GM23338 (cell line): ENCODE measurements at regions not wholly inside any gene's neighbourhood (a gene's known extent, or its start where the extent isn't known, plus 50 kb on each side); places are given as distances from the start of the nearest gene placed in this dataset.

ENCODE experiments used
- ATAC-seq: fragments of 200-7000 bp; cut with Tn5 transposase; 3 replicates; pipeline ENCODE4 v1.9.1; 2020
- DNase-seq: peaks from one replicate; pipeline ENCODE4 v3.0.0-alpha.2; 2015; ENCODE audit warnings: low spot score
- H2AFZ ChIP-seq: fragments of 200-600 bp; sonication (generic); 2 replicates; pipeline ENCODE4 v1.8.0; 2016; ENCODE audit warnings: antibody characterized with exemption, mild to moderate bottlenecking, moderate library complexity
- H3F3A ChIP-seq: fragments of 200-600 bp; sonication (generic); replicated peaks from 2 replicates; pipeline ENCODE4 v1.8.0; 2017; ENCODE audit warnings: antibody characterized with exemption, mixed run types, low read depth
- H3K27ac ChIP-seq: fragments of 200-600 bp; sonication (generic); 2 replicates; pipeline ENCODE4 v1.6.1; 2016; ENCODE audit warnings: low read depth
- H3K27me3 ChIP-seq: fragments of 200-600 bp; sonication (generic); 2 replicates; pipeline ENCODE4 v1.8.0; 2016; ENCODE audit warnings: mild to moderate bottlenecking, mixed run types, moderate library complexity; ENCODE audit not compliant: insufficient read depth
- H3K36me3 ChIP-seq: fragments of 200-600 bp; sonication (generic); 2 replicates; pipeline ENCODE4 v1.8.0; 2016; ENCODE audit warnings: mild to moderate bottlenecking; ENCODE audit not compliant: insufficient read depth
- H3K4me1 ChIP-seq: fragments of 200-600 bp; sonication (generic); 2 replicates; pipeline ENCODE4 v1.8.0; 2016; ENCODE audit warnings: mild to moderate bottlenecking, moderate library complexity; ENCODE audit not compliant: insufficient read depth
- H3K4me2 ChIP-seq: fragments of 200-600 bp; sonication (generic); 2 replicates; pipeline ENCODE4 v1.7.1; 2017; ENCODE audit warnings: mixed run types
- H3K4me3 ChIP-seq: fragments of 200-600 bp; sonication (generic); 2 replicates; pipeline ENCODE4 v1.6.1; 2016; ENCODE audit warnings: mixed run types
- H3K79me2 ChIP-seq: fragments of 200-600 bp; sonication (generic); replicated peaks from 2 replicates; pipeline ENCODE4 v1.8.0; 2017; ENCODE audit warnings: mild to moderate bottlenecking; ENCODE audit not compliant: insufficient read depth
- H3K9me2 ChIP-seq: fragments of 200-600 bp; sonication (generic); 2 replicates; pipeline ENCODE4 v1.8.0; 2017; ENCODE audit not compliant: insufficient read depth
- H4K20me1 ChIP-seq: fragments of 200-600 bp; sonication (generic); replicated peaks from 2 replicates; pipeline ENCODE4 v1.8.0; 2017; ENCODE audit warnings: mild to moderate bottlenecking; ENCODE audit not compliant: insufficient read depth
- H3K27ac Mint-ChIP-seq: 2 replicates; pipeline ENCODE4 v1.8.0; 2020; ENCODE audit warnings: inconsistent platforms, mild to moderate bottlenecking, moderate library complexity, mixed read lengths
- H3K27me3 Mint-ChIP-seq: 3 replicates; pipeline ENCODE4 v1.8.0; 2022; ENCODE audit warnings: low read depth, mild to moderate bottlenecking, moderate library complexity, mixed read lengths, inconsistent platforms; ENCODE audit not compliant: insufficient read depth, poor library complexity
- H3K36me3 Mint-ChIP-seq: 3 replicates; pipeline ENCODE4 v1.8.0; 2021; ENCODE audit warnings: low read depth, mild to moderate bottlenecking, inconsistent platforms, moderate library complexity, mixed read lengths
- H3K4me1 Mint-ChIP-seq: 3 replicates; pipeline ENCODE4 v1.8.0; 2020; ENCODE audit warnings: mild to moderate bottlenecking, inconsistent platforms, mixed read lengths
- H3K4me3 Mint-ChIP-seq: 3 replicates; pipeline ENCODE4 v1.8.0; 2021; ENCODE audit warnings: moderate library complexity, mild to moderate bottlenecking, inconsistent platforms, mixed read lengths
- H3K9me3 Mint-ChIP-seq: 3 replicates; pipeline ENCODE4 v1.8.0; 2020; ENCODE audit warnings: moderate library complexity, mild to moderate bottlenecking, inconsistent platforms, mixed read lengths
- CREB1 ChIP-seq: fragments of 250-450 bp; sonication (Bioruptor Pico); IDR thresholded peaks from 2 replicates; pipeline ENCODE4 v1.5.0; 2020; ENCODE audit warnings: low read depth, mild to moderate bottlenecking, moderate library complexity
- CTCF ChIP-seq, 2 experiments: fragments of 200-600 bp in 1 of 2; sonication (generic) in 1 of 2; conservative IDR thresholded peaks; 2 replicates each; pipeline versions ENCODE4 v1.5.1 to v1.6.1; 2016 to 2017; ENCODE audit warnings: antibody characterized with exemption in 2 of 2, low read depth in 2 of 2, mild to moderate bottlenecking in 2 of 2, moderate library complexity in 1 of 2
- ETS1 ChIP-seq: IDR thresholded peaks from 2 replicates; pipeline ENCODE4 v1.6.1; 2016; ENCODE audit warnings: antibody characterized with exemption
- EZH2 ChIP-seq: fragments of 200-600 bp; sonication (generic); IDR thresholded peaks from one replicate; pipeline ENCODE4 v1.8.0; 2017; ENCODE audit warnings: antibody characterized with exemption, mild to moderate bottlenecking, low read depth; ENCODE audit not compliant: unreplicated experiment
- EZH2phosphoT487 ChIP-seq: fragments of 200-600 bp; sonication (generic); IDR thresholded peaks from one replicate; pipeline ENCODE4 v1.8.1; 2018; ENCODE audit warnings: antibody characterized with exemption; ENCODE audit not compliant: unreplicated experiment
- JUNB ChIP-seq: IDR thresholded peaks from one replicate; pipeline ENCODE4 v1.6.1; 2016; ENCODE audit warnings: antibody characterized with exemption; ENCODE audit not compliant: unreplicated experiment
- NANOG ChIP-seq: IDR thresholded peaks from 2 replicates; pipeline ENCODE4 v1.6.1; 2016; ENCODE audit warnings: antibody characterized with exemption, borderline replicate concordance
- POLR2AphosphoS5 ChIP-seq: IDR thresholded peaks from 2 replicates; pipeline ENCODE4 v1.6.1; 2016; ENCODE audit warnings: antibody characterized with exemption, low read depth
- REST ChIP-seq: IDR thresholded peaks from one replicate; pipeline ENCODE4 v1.6.1; 2018; ENCODE audit warnings: antibody characterized with exemption; ENCODE audit not compliant: unreplicated experiment
- STAT1 ChIP-seq: IDR thresholded peaks from one replicate; pipeline ENCODE4 v1.6.1; 2016; ENCODE audit warnings: antibody characterized with exemption; ENCODE audit not compliant: unreplicated experiment
- ZNF114 ChIP-seq: fragments of 250-450 bp; sonication (Bioruptor Pico); IDR thresholded peaks from 2 replicates; pipeline ENCODE4 v1.5.0; 2020; ENCODE audit warnings: mild to moderate bottlenecking, moderate library complexity
- ZNF331 ChIP-seq: fragments of 250-450 bp; sonication (Bioruptor Pico); IDR thresholded peaks from 2 replicates; pipeline ENCODE4 v1.5.0; 2020; ENCODE audit warnings: low read depth, mild to moderate bottlenecking, moderate library complexity
- ZNF462 ChIP-seq: fragments of 250-450 bp; sonication (Bioruptor Pico); IDR thresholded peaks from 2 replicates; pipeline ENCODE4 v1.5.0; 2020; ENCODE audit warnings: mild to moderate bottlenecking, moderate library complexity

GRCh38 chr6:167546611-167547327 lies 221.9 kb downstream of the TTLL2 start:
- Mint-ChIP-seq H3K27me3 (peaks cover 5% of the 10 kb centered on the region), H3K36me3 (no peaks in the 10 kb centered on the region), H3K4me3 (no peak overlapping the region), H3K27ac (no peak overlapping the region), H3K4me1 (no peaks in the 10 kb centered on the region; the same call in 2 of the 3 replicates), H3K9me3 (peaks cover under 1% of the 10 kb centered on the region; the same call in 1 of the 3 replicates)
- Histone ChIP-seq H3K36me3 (no peaks in the 10 kb centered on the region), H3F3A (no peaks in the 10 kb centered on the region), H3K79me2 (no peaks in the 10 kb centered on the region), H3K4me1 (no peaks in the 10 kb centered on the region), H3K4me2 (no peak overlapping the region), H2AFZ (no peak overlapping the region), H3K4me3 (no peak overlapping the region), H3K27me3 (no peaks in the 10 kb centered on the region), H3K9me2 (no peaks in the 10 kb centered on the region), H4K20me1 (no peaks in the 10 kb centered on the region), H3K27ac (no peak overlapping the region)
- ATAC-seq (no peak), DNase-seq (no peak)
- TF ChIP-seq STAT1 (no peak), CTCF (conservative IDR thresholded peaks at IDR 0.05; ENCODE audit: low read depth in 2 of 2) (no peak), EZH2phosphoT487 (no peak), REST (no peak), ZNF331 (no peak), ZNF114 (CRISPR knock-in tag) (no peak), NANOG (no peak), ZNF462 (CRISPR knock-in tag) (no peak), CREB1 (CRISPR knock-in tag) (no peak), ETS1 (no peak), EZH2 (no peak), POLR2AphosphoS5 (no peak), JUNB (no peak)
